OCI-LY7 (cell line): ENCODE measurements at regions not wholly inside any gene's neighbourhood (a gene's known extent, or its start where the extent isn't known, plus 50 kb on each side); places are given as distances from the start of the nearest gene placed in this dataset.

Source experiments
- BruUV-seq: library from RNA; stranded (reverse); fragments of 400-500 nt; replicated peaks from 2 replicates; lab custom pipeline; 2021; lab: Mats Ljungman, UMichigan
- CTCF ChIA-PET: fragments of 300-600 bp; sonication (Branson Sonifier 250); formaldehyde crosslinking; loops from one replicate; lab custom pipeline; 2022; ENCODE audit warnings: antibody characterized with exemption; ENCODE audit not compliant: unreplicated experiment; lab: Charles Lee
- POLR2A ChIA-PET: fragments of 300-600 bp; sonication (Branson Sonifier 250); formaldehyde crosslinking; loops from one replicate; lab custom pipeline; 2022; ENCODE audit warnings: antibody characterized with exemption; lab: Charles Lee
- DNase-seq: peaks from one replicate; pipeline ENCODE4 v3.0.0-alpha.2; 2015; ENCODE audit warnings: low spot score
- H2AFZ ChIP-seq: fragments of 200-600 bp; sonication (generic), shearing (Covaris generic); 2 replicates; pipeline ENCODE4 v1.6.1; 2014; ENCODE audit warnings: mild to moderate bottlenecking, antibody characterized with exemption, low read length, moderate library complexity
- H3K27ac ChIP-seq: fragments of 200-600 bp; sonication (generic); 2 replicates; pipeline ENCODE4 v1.5.1; 2014; ENCODE audit warnings: mixed run types, low read depth, mild to moderate bottlenecking, moderate library complexity, low read length, inconsistent platforms; ENCODE audit not compliant: poor library complexity, severe bottlenecking
- H3K36me3 ChIP-seq: fragments of 200-600 bp; sonication (generic); 2 replicates; pipeline ENCODE4 v1.6.1; 2014; ENCODE audit warnings: mild to moderate bottlenecking, antibody characterized with exemption, low read length, moderate library complexity, mixed read lengths; ENCODE audit not compliant: insufficient read depth
- H3K4me1 ChIP-seq: fragments of 200-600 bp; sonication (generic); 2 replicates; pipeline ENCODE4 v1.5.1; 2014; ENCODE audit warnings: mild to moderate bottlenecking, low read length; ENCODE audit not compliant: insufficient read depth, poor library complexity, severe bottlenecking
- H3K4me2 ChIP-seq: fragments of 200-600 bp; sonication (generic); 2 replicates; pipeline ENCODE4 v1.6.1; 2014; ENCODE audit warnings: mild to moderate bottlenecking, low read length
- H3K4me3 ChIP-seq: fragments of 200-600 bp; sonication (generic); 2 replicates; pipeline ENCODE4 v1.5.1; 2014; ENCODE audit warnings: mild to moderate bottlenecking, low read depth, low read length; ENCODE audit not compliant: poor library complexity, severe bottlenecking
- H3K79me2 ChIP-seq: fragments of 200-600 bp; sonication (generic); 2 replicates; pipeline ENCODE4 v1.6.1; 2016; ENCODE audit warnings: low read depth, mild to moderate bottlenecking, low read length, moderate library complexity, mixed read lengths; ENCODE audit not compliant: insufficient read depth
- H3K9me2 ChIP-seq: fragments of 200-600 bp; sonication (generic); 2 replicates; pipeline ENCODE4 v1.6.1; 2016; ENCODE audit warnings: mild to moderate bottlenecking, low read length, mixed read lengths; ENCODE audit not compliant: insufficient read depth
- H3K9me3 ChIP-seq: fragments of 200-600 bp; sonication (generic); 2 replicates; pipeline ENCODE4 v1.6.1; 2014; ENCODE audit warnings: mild to moderate bottlenecking, mixed run types, low read length, mixed read lengths
- H4K20me1 ChIP-seq: fragments of 200-600 bp; sonication (generic); 2 replicates; pipeline ENCODE4 v1.6.1; 2014; ENCODE audit warnings: mild to moderate bottlenecking, antibody characterized with exemption, low read length, moderate library complexity, mixed read lengths; ENCODE audit not compliant: insufficient read depth
- CTCF ChIP-seq: fragments of 200-600 bp; sonication (generic); conservative IDR thresholded peaks from 2 replicates; pipeline ENCODE4 v1.5.1; 2014; ENCODE audit warnings: mild to moderate bottlenecking, antibody characterized with exemption, low read length, moderate library complexity, mixed read lengths
- EZH2phosphoT487 ChIP-seq: fragments of 200-600 bp; sonication (generic); IDR thresholded peaks from 2 replicates; pipeline ENCODE4 v1.6.1; 2018; ENCODE audit warnings: low read depth, borderline replicate concordance, mild to moderate bottlenecking, mixed run types, antibody characterized with exemption, low read length, moderate library complexity, mixed read lengths
- intact Hi-C: fragments of 100-400 bp; cut with micrococcal nuclease; formaldehyde crosslinking; loops from one replicate; pipeline ENCODE4 v1.10.0; 2022; ENCODE audit not compliant: unreplicated experiment

DNA sequence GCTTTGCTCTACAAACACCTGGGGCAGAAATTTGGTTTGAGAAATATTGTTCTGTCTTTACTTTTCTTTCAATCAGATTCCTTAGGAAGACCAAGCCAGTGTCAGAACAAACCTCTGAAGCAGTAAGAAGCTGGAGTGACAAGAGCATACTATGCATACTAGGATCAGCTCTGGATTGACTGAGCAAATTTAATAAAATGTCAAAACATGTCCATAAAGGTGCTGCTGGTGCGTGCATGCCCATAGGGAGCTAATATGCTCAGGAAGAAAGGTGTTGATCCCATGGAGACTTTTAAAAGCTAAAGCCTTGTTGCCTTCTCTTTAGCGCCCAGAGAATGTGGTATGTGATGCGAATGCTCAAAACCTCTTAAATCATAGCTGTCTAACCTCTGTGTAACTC is 1076.2 kb downstream of the NLGN4Y start:
- TF ChIP-seq EZH2phosphoT487: no peak
- Histone ChIP-seq H3K9me3 (no peaks in the 10 kb centered on the region), H3K9me2 (no peaks in the 10 kb centered on the region), H4K20me1 (no peaks in the 10 kb centered on the region), H3K79me2 (no peaks in the 10 kb centered on the region), H3K27ac (no peak overlapping the region), H3K36me3 (no peaks in the 10 kb centered on the region), H3K4me2 (no peak overlapping the region), H3K4me3 (no peak overlapping the region), H3K4me1 (no peaks in the 10 kb centered on the region), H2AFZ (no peak overlapping the region)
- intact Hi-C loops: no loop called here
- ChIA-PET CTCF (no interaction called here), POLR2A (no interaction called here)
- DNase-seq: no peak
- no TSS peak for BruUV-seq

- CTCF ChIA-PET: interaction anchor here (0.6 kb wide), 1 partner anchor 264 kb away, joined by 3 read pairs; no protein-coding TSS in a partner anchor
- intact Hi-C loops: no loop called here
- no peaks in the 10 kb centered on the region for H3K4me1 ChIP-seq
- no peaks in the 10 kb centered on the region for H3K79me2 ChIP-seq
- DNase-seq: no peak
- H3K27ac ChIP-seq: no peak overlapping the region
- H3K4me2 ChIP-seq: no peak overlapping the region
- H2AFZ ChIP-seq: no peak overlapping the region
- no peak overlapping the region for H3K4me3 ChIP-seq
- H4K20me1 ChIP-seq: no peaks in the 10 kb centered on the region
- POLR2A ChIA-PET: no interaction called here
- H3K36me3 ChIP-seq: no peaks in the 10 kb centered on the region
- no TSS peak for BruUV-seq
- no peak for TF ChIP-seq CTCF
- TF ChIP-seq EZH2phosphoT487: no peak
- H3K9me3 ChIP-seq: no peaks in the 10 kb centered on the region
- no peaks in the 10 kb centered on the region for H3K9me2 ChIP-seq
These were observed 1100.0 kb downstream of the NLGN4Y start for GRCh38 chrY:15624370-15624769.

- intact Hi-C loops: no loop called here
- BruUV-seq: no TSS peak
These were observed 1100.6 kb downstream of the NLGN4Y start for GRCh38 chrY:15624928-15625327.

More at GRCh38 chrY:15624928-15625327, 1100.6 kb downstream of the NLGN4Y start:
- ChIA-PET CTCF (interaction anchor here (0.6 kb wide), 1 partner anchor 264 kb away, joined by 3 read pairs; no protein-coding TSS in a partner anchor), POLR2A (no interaction called here)
- H3K4me2 ChIP-seq: no peak overlapping the region
- H4K20me1 ChIP-seq: no peaks in the 10 kb centered on the region
- no peaks in the 10 kb centered on the region for H3K79me2 ChIP-seq
- H3K4me3 ChIP-seq: no peak overlapping the region
- no peaks in the 10 kb centered on the region for H3K4me1 ChIP-seq
- H3K36me3 ChIP-seq: no peaks in the 10 kb centered on the region
- no peaks in the 10 kb centered on the region for H3K9me2 ChIP-seq
- H3K27ac ChIP-seq: no peak overlapping the region
- no peaks in the 10 kb centered on the region for H3K9me3 ChIP-seq
- DNase-seq: no peak
- TF ChIP-seq CTCF (no peak), EZH2phosphoT487 (no peak)
- H2AFZ ChIP-seq: no peak overlapping the region
